ENCODE measurements at regions not wholly inside any gene's neighbourhood (a gene's known extent, or its start where the extent isn't known, plus 50 kb on each side); places are given as distances from the start of the nearest gene placed in this dataset.
A peak's percentile ranks its signal among the peaks of the same experiment; 100 is the strongest.

DNA sequence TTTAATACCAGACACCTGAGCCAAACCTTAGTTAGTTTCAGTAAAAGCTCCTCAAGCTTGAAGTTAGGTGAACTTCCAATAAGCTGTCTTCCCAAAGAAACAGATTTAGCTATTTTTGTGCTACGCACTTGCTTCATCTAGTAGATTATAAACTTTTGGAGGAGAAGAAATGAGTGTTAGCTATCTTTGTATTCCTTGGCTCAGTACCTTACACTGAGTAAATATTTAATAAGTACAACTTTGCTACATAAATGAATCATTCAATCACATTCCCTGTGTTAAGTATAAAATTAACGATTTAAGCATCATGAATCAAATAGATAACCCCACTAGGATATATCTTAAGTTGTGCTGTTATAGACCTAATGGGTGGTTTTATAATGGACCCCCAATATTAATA is 307.0 kb downstream of the PCNX1 start (continued):
- TF ChIP-seq IRF1 (CRISPR knock-in tag; IDR thresholded peaks at IDR 0.05) (no peak), ZNF121 (CRISPR knock-in tag; IDR thresholded peaks at IDR 0.05) (no peak), NFATC4 (CRISPR knock-in tag; IDR thresholded peaks at IDR 0.05) (no peak), SP1 (CRISPR knock-in tag; conservative IDR thresholded peaks at IDR 0.05) (no peak)
- TF ChIP-seq, protein P1, sequence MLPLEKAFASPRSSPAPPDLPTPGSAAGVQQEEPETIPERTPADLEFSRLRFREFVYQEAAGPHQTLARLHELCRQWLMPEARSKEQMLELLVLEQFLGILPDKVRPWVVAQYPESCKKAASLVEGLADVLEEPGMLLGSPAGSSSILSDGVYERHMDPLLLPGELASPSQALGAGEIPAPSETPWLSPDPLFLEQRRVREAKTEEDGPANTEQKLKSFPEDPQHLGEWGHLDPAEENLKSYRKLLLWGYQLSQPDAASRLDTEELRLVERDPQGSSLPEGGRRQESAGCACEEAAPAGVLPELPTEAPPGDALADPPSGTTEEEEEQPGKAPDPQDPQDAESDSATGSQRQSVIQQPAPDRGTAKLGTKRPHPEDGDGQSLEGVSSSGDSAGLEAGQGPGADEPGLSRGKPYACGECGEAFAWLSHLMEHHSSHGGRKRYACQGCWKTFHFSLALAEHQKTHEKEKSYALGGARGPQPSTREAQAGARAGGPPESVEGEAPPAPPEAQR (CRISPR knock-in tag; IDR thresholded peaks at IDR 0.05) = no peak

- Mint-ChIP-seq H3K4me1 (peaks cover 24% of the 10 kb centered on the region), H3K36me3 (peaks cover 11% of the 10 kb centered on the region), H3K9me3 (peaks cover 31% of the 10 kb centered on the region), H3K27me3 (ENCODE audit: low read depth) (peaks cover 5% of the 10 kb centered on the region), H3K4me3 (no peak overlapping the region), H3K27ac (no peak overlapping the region; the same call in 1 of the 2 replicates)
- POLR2A ChIA-PET = no interaction called here
- CTCF ChIA-PET = no interaction called here
- DNase-seq (ENCODE audit: low spot score) (no peak), ATAC-seq (peak; percentile 76)
- TF ChIP-seq ZNF532 (CRISPR knock-in tag; IDR thresholded peaks at IDR 0.05; ENCODE audit: borderline replicate concordance) = no peak
Measured at GRCh38 chr14:71220462-71220861, 313.2 kb downstream of the PCNX1 start.

DNA sequence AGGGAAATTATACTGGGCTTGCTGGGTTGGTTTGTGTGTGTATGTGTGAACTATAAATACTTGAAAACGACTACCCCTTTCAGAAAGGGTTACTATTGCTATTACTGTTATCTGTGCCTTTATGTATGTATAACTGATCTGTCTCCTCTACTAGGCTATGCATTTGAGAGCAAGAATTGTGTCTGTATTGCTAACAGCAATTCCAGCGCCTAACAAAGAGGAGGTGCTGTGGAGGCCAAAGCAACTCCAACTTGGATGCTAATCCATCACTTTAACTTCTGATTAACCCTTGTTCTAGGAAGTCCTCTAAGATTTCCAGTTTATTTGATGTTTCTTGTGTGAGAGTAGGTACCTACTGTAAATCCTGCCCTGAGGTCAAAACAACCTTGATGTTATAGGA is 313.9 kb downstream of the PCNX1 start:
- Mint-ChIP-seq H3K27ac (no peak overlapping the region), H3K27me3 (ENCODE audit: low read depth) (peaks cover 5% of the 10 kb centered on the region), H3K36me3 (peaks cover 11% of the 10 kb centered on the region), H3K4me3 (no peak overlapping the region), H3K4me1 (peaks cover 24% of the 10 kb centered on the region), H3K9me3 (peaks cover 31% of the 10 kb centered on the region)
- ATAC-seq (peak; percentile 20; the same call in 1 of the 2 replicates), DNase-seq (ENCODE audit: low spot score) (no peak)
- ChIA-PET CTCF (no interaction called here), POLR2A (no interaction called here)
- TF ChIP-seq TEAD4 (CRISPR knock-in tag; IDR thresholded peaks at IDR 0.05) = no peak
- TF ChIP-seq FOXJ3 (CRISPR knock-in tag; IDR thresholded peaks at IDR 0.05; ENCODE audit: borderline replicate concordance) = no peak
- TF ChIP-seq RORB (CRISPR knock-in tag; IDR thresholded peaks at IDR 0.05) = no peak
- no peak for TF ChIP-seq ATF2 (CRISPR knock-in tag; IDR thresholded peaks at IDR 0.05; ENCODE audit: borderline replicate concordance, low read depth)
- no peak for TF ChIP-seq ARID4B (CRISPR knock-in tag; IDR thresholded peaks at IDR 0.05; ENCODE audit: borderline replicate concordance)
- no peak for TF ChIP-seq ESRRA (CRISPR knock-in tag; IDR thresholded peaks at IDR 0.05; ENCODE audit: borderline replicate concordance)
- no peak for TF ChIP-seq GRHL2 (CRISPR knock-in tag; IDR thresholded peaks at IDR 0.05; ENCODE audit: insufficient replicate concordance, severe bottlenecking)
- TF ChIP-seq, protein P2, sequence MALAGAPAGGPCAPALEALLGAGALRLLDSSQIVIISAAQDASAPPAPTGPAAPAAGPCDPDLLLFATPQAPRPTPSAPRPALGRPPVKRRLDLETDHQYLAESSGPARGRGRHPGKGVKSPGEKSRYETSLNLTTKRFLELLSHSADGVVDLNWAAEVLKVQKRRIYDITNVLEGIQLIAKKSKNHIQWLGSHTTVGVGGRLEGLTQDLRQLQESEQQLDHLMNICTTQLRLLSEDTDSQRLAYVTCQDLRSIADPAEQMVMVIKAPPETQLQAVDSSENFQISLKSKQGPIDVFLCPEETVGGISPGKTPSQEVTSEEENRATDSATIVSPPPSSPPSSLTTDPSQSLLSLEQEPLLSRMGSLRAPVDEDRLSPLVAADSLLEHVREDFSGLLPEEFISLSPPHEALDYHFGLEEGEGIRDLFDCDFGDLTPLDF (CRISPR knock-in tag; IDR thresholded peaks at IDR 0.05) = no peak
- TF ChIP-seq ZNF281 (CRISPR knock-in tag; IDR thresholded peaks at IDR 0.05) = no peak
- no peak for TF ChIP-seq ZBTB21 (CRISPR knock-in tag; IDR thresholded peaks at IDR 0.05; ENCODE audit: borderline replicate concordance)
- TF ChIP-seq HMGA2 (CRISPR knock-in tag; IDR thresholded peaks at IDR 0.05) = no peak

Data from WTC11 (cell line).